H9 (cell line): ENCODE measurements at regions not wholly inside any gene's neighbourhood (a gene's known extent, or its start where the extent isn't known, plus 50 kb on each side); places are given as distances from the start of the nearest gene placed in this dataset.

Experiments used
- DNase-seq: peaks from one replicate; pipeline ENCODE4 v3.0.0-alpha.2; 2017
- H2AFZ ChIP-seq: one replicate; pipeline ENCODE4 v1.6.1; 2013; ENCODE audit warnings: mild to moderate bottlenecking, low read length, control low read depth, moderate library complexity
- H2AK5ac ChIP-seq: 2 replicates; pipeline ENCODE4 v1.6.1; 2013; ENCODE audit warnings: low read length, control low read depth, mixed read lengths; ENCODE audit not compliant: insufficient read length
- H2BK120ac ChIP-seq: one replicate; pipeline ENCODE4 v1.6.1; 2013; ENCODE audit warnings: low read depth, mild to moderate bottlenecking, low read length, control low read depth, inconsistent platforms; ENCODE audit not compliant: poor library complexity, severe bottlenecking
- H2BK12ac ChIP-seq: 2 replicates; pipeline ENCODE4 v1.6.1; 2013; ENCODE audit warnings: low read length, control low read depth, mixed read lengths, low read depth; ENCODE audit not compliant: insufficient read length
- H2BK15ac ChIP-seq: 2 replicates; pipeline ENCODE4 v1.6.1; 2013; ENCODE audit warnings: low read depth, low read length, control low read depth
- H2BK20ac ChIP-seq: one replicate; pipeline ENCODE4 v1.6.1; 2013; ENCODE audit warnings: low read depth, mild to moderate bottlenecking, low read length, control low read depth, inconsistent platforms; ENCODE audit not compliant: poor library complexity, severe bottlenecking
- H2BK5ac ChIP-seq: 2 replicates; pipeline ENCODE4 v1.6.1; 2013; ENCODE audit warnings: low read length, control low read depth, mixed read lengths; ENCODE audit not compliant: insufficient read length
- H3K14ac ChIP-seq: 2 replicates; pipeline ENCODE4 v1.6.1; 2013; ENCODE audit warnings: low read length, control low read depth; ENCODE audit not compliant: insufficient read depth
- H3K18ac ChIP-seq: 2 replicates; pipeline ENCODE4 v1.6.1; 2013; ENCODE audit warnings: low read depth, mild to moderate bottlenecking, mixed read lengths, low read length, control low read depth; ENCODE audit not compliant: insufficient read length
- H3K23ac ChIP-seq: 2 replicates; pipeline ENCODE4 v1.6.1; 2013; ENCODE audit warnings: low read length, control low read depth, mixed read lengths, low read depth; ENCODE audit not compliant: insufficient read length
- H3K23me2 ChIP-seq: 2 replicates; pipeline ENCODE4 v1.6.1; 2013; ENCODE audit warnings: low read depth, mild to moderate bottlenecking, mixed read lengths, low read length, control low read depth; ENCODE audit not compliant: insufficient read length, poor library complexity, severe bottlenecking
- H3K27ac ChIP-seq: 2 replicates; pipeline ENCODE4 v1.5.1; 2013; ENCODE audit warnings: low read length, control low read depth, mixed read lengths, low read depth; ENCODE audit not compliant: insufficient read length
- H3K27me3 ChIP-seq: 2 replicates; pipeline ENCODE4 v1.6.1; 2013; ENCODE audit warnings: low read length, control low read depth, inconsistent platforms; ENCODE audit not compliant: insufficient read depth
- H3K4ac ChIP-seq: 2 replicates; pipeline ENCODE4 v1.6.1; 2013; ENCODE audit warnings: low read depth, mild to moderate bottlenecking, control low read depth, inconsistent platforms, low read length, moderate library complexity
- H3K4me1 ChIP-seq: 2 replicates; pipeline ENCODE4 v1.6.1; 2013; ENCODE audit warnings: low read length, control low read depth, inconsistent platforms; ENCODE audit not compliant: insufficient read depth
- H3K4me2 ChIP-seq: 2 replicates; pipeline ENCODE4 v1.6.1; 2013; ENCODE audit warnings: low read length, control low read depth, mixed read lengths; ENCODE audit not compliant: insufficient read length, insufficient read depth
- H3K56ac ChIP-seq: 2 replicates; pipeline ENCODE4 v1.6.1; 2013; ENCODE audit warnings: low read depth, mild to moderate bottlenecking, mixed read lengths, low read length, control low read depth; ENCODE audit not compliant: insufficient read length
- H3K79me1 ChIP-seq: 2 replicates; pipeline ENCODE4 v1.6.1; 2013; ENCODE audit warnings: low read depth, mild to moderate bottlenecking, moderate library complexity, low read length, control low read depth, inconsistent platforms; ENCODE audit not compliant: insufficient read depth, poor library complexity, severe bottlenecking
- H3K79me2 ChIP-seq: 2 replicates; pipeline ENCODE4 v1.6.1; 2013; ENCODE audit warnings: low read length, control low read depth, inconsistent platforms; ENCODE audit not compliant: insufficient read depth
- H3K9ac ChIP-seq: 2 replicates; pipeline ENCODE4 v1.6.1; 2013; ENCODE audit warnings: low read length, control low read depth, mixed read lengths; ENCODE audit not compliant: insufficient read length; ENCODE audit errors: extremely low read depth
- H3K9me3 ChIP-seq: one replicate; pipeline ENCODE4 v1.6.1; 2013; ENCODE audit warnings: low read depth, low read length, inconsistent platforms; ENCODE audit not compliant: control insufficient read depth
- H3T11ph ChIP-seq: one replicate; pipeline ENCODE4 v1.6.1; 2013; ENCODE audit warnings: mild to moderate bottlenecking, low read length, control low read depth, inconsistent platforms
- H4K20me1 ChIP-seq: one replicate; pipeline ENCODE4 v1.6.1; 2013; ENCODE audit not compliant: control insufficient read depth, insufficient read length, insufficient read depth
- H4K5ac ChIP-seq: 2 replicates; pipeline ENCODE4 v1.6.1; 2013; ENCODE audit warnings: low read depth, mild to moderate bottlenecking, mixed read lengths, low read length, control low read depth; ENCODE audit not compliant: insufficient read length
- H4K8ac ChIP-seq: replicated peaks from 2 replicates; pipeline ENCODE4 v1.6.1; 2013; ENCODE audit warnings: low read length, control low read depth, mixed read lengths, low read depth; ENCODE audit not compliant: insufficient read length
- H4K91ac ChIP-seq: 2 replicates; pipeline ENCODE4 v1.6.1; 2013; ENCODE audit warnings: low read depth, mild to moderate bottlenecking, moderate library complexity, mixed read lengths, low read length, control low read depth; ENCODE audit not compliant: insufficient read length
- H3K27ac Mint-ChIP-seq, 3 experiments: 2 replicates in 2 of 3; 3 replicates in 1 of 3; pipeline ENCODE4 v1.8.0; 2020 to 2021; ENCODE audit warnings: mixed read lengths in 3 of 3, mild to moderate bottlenecking in 1 of 3, moderate library complexity in 1 of 3
- H3K27me3 Mint-ChIP-seq: 2 replicates; pipeline ENCODE4 v1.8.0; 2021; ENCODE audit warnings: low read depth, mild to moderate bottlenecking, moderate library complexity, mixed read lengths
- H3K36me3 Mint-ChIP-seq, 3 experiments: 2 replicates in 2 of 3; 3 replicates in 1 of 3; pipeline ENCODE4 v1.8.0; 2020 to 2021; ENCODE audit warnings: low read depth in 3 of 3, mixed read lengths in 3 of 3; ENCODE audit not compliant: insufficient read depth in 1 of 3
- H3K4me1 Mint-ChIP-seq, 2 experiments: 2 replicates each; pipeline ENCODE4 v1.8.0; 2020; ENCODE audit warnings: mixed read lengths in 2 of 2
- H3K4me3 Mint-ChIP-seq, 2 experiments: 2 replicates in 1 of 2; 3 replicates in 1 of 2; pipeline ENCODE4 v1.8.0; 2020 to 2021; ENCODE audit warnings: mild to moderate bottlenecking in 2 of 2, mixed read lengths in 2 of 2, moderate library complexity in 1 of 2
- H3K9me3 Mint-ChIP-seq, 2 experiments: 2 replicates in 1 of 2; 3 replicates in 1 of 2; pipeline ENCODE4 v1.8.0; 2020; ENCODE audit warnings: mild to moderate bottlenecking in 2 of 2, mixed read lengths in 2 of 2, moderate library complexity in 1 of 2
- TF ChIP-seq, protein P1 (sequence below): fragments of 200-600 bp; sonication (generic); conservative IDR thresholded peaks from 3 replicates; pipeline ENCODE4 v1.8.0; 2021; ENCODE audit warnings: antibody characterized with exemption, mild to moderate bottlenecking

- Histone ChIP-seq H2BK20ac (no peak overlapping the region), H3K18ac (no peak overlapping the region), H4K91ac (no peak overlapping the region), H3K23me2 (no peaks in the 10 kb centered on the region), H3K27ac (no peak overlapping the region), H4K5ac (no peak overlapping the region), H3K79me2 (no peaks in the 10 kb centered on the region), H3K4ac (no peak overlapping the region), H3T11ph (no peak overlapping the region), H3K23ac (no peak overlapping the region), H2BK120ac (no peak overlapping the region), H3K9me3 (no peaks in the 10 kb centered on the region), H3K4me2 (no peak overlapping the region), H3K56ac (no peak overlapping the region), H2AFZ (no peak overlapping the region), H3K4me1 (no peaks in the 10 kb centered on the region), H2BK5ac (no peak overlapping the region), H4K8ac (no peak overlapping the region), H2BK15ac (no peak overlapping the region), H3K14ac (no peak overlapping the region), H2BK12ac (no peak overlapping the region), H3K9ac (no peak overlapping the region), H3K27me3 (no peaks in the 10 kb centered on the region), H2AK5ac (no peak overlapping the region), H3K79me1 (no peaks in the 10 kb centered on the region), H4K20me1 (no peaks in the 10 kb centered on the region)
- TF ChIP-seq, protein P1, sequence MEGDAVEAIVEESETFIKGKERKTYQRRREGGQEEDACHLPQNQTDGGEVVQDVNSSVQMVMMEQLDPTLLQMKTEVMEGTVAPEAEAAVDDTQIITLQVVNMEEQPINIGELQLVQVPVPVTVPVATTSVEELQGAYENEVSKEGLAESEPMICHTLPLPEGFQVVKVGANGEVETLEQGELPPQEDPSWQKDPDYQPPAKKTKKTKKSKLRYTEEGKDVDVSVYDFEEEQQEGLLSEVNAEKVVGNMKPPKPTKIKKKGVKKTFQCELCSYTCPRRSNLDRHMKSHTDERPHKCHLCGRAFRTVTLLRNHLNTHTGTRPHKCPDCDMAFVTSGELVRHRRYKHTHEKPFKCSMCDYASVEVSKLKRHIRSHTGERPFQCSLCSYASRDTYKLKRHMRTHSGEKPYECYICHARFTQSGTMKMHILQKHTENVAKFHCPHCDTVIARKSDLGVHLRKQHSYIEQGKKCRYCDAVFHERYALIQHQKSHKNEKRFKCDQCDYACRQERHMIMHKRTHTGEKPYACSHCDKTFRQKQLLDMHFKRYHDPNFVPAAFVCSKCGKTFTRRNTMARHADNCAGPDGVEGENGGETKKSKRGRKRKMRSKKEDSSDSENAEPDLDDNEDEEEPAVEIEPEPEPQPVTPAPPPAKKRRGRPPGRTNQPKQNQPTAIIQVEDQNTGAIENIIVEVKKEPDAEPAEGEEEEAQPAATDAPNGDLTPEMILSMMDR, result no peak
- no peak for DNase-seq
- Mint-ChIP-seq H3K36me3 (no peaks in the 10 kb centered on the region; a peak in 1 of 7 replicates), H3K4me3 (no peak overlapping the region), H3K27ac (no peak overlapping the region), H3K4me1 (no peaks in the 10 kb centered on the region), H3K27me3 (no peaks in the 10 kb centered on the region; the same call in 1 of the 2 replicates), H3K9me3 (peaks cover 0 to 6% of the 10 kb centered on the region in 2 experiments; a peak in 3 of 5 replicates)
Observed at GRCh38 chr10:9944690-9945089, 1073.0 kb upstream of the CELF2 start.
